ENCODE measurements at regions not wholly inside any gene's neighbourhood (a gene's known extent, or its start where the extent isn't known, plus 50 kb on each side); places are given as distances from the start of the nearest gene placed in this dataset.

GRCh38 chr6:22394691-22395090, 97.9 kb upstream of the PRL start:
- Histone ChIP-seq H3K36me3 (no peaks in the 10 kb centered on the region), H3K27ac (no peak overlapping the region), H3K9me3 (no peaks in the 10 kb centered on the region), H3K4me1 (no peaks in the 10 kb centered on the region), H3K4me3 (no peak overlapping the region), H3K27me3 (no peaks in the 10 kb centered on the region)
- DNase-seq: no peak
- no peak for TF ChIP-seq POLR2A (IDR thresholded peaks at IDR 0.05)
- TF ChIP-seq CTCF (IDR thresholded peaks at IDR 0.05): no peak
- intact Hi-C loops (cut with DNase I): no loop called here
- 81 to 93% (median 83%) methylated on average over 2 of the region's 2 CpGs for WGBS, 4 donors
- no peak for ATAC-seq

GRCh38 chr6:22399693-22400092, 102.9 kb upstream of the PRL start:
- no peaks in the 10 kb centered on the region for H3K9me3 ChIP-seq
- TF ChIP-seq POLR2A (IDR thresholded peaks at IDR 0.05) (no peak), CTCF (IDR thresholded peaks at IDR 0.05) (no peak)
- ATAC-seq (no peak), DNase-seq (no peak)
- no peak overlapping the region for H3K27ac ChIP-seq
- no peaks in the 10 kb centered on the region for H3K4me1 ChIP-seq
- no peaks in the 10 kb centered on the region for H3K36me3 ChIP-seq
- WGBS, 4 donors: 97 to 100% (median 99%) methylated on average over 4 of the region's 4 CpGs
- intact Hi-C loops (cut with DNase I): no loop called here
- no peak overlapping the region for H3K4me3 ChIP-seq
- H3K27me3 ChIP-seq: no peaks in the 10 kb centered on the region

- Histone ChIP-seq H3K36me3 (no peaks in the 10 kb centered on the region), H3K4me1 (no peaks in the 10 kb centered on the region), H3K9me3 (no peaks in the 10 kb centered on the region), H3K4me3 (no peak overlapping the region), H3K27me3 (no peaks in the 10 kb centered on the region), H3K27ac (no peak overlapping the region)
- ATAC-seq: no peak
- WGBS, 4 donors: 92 to 100% (median 94%) methylated on average over 1 of the region's 1 CpG
- intact Hi-C loops (cut with DNase I): no loop called here
- DNase-seq: no peak
- no peak for TF ChIP-seq POLR2A (IDR thresholded peaks at IDR 0.05)
Measured at GRCh38 chr6:22401206-22401605, 104.4 kb upstream of the PRL start.

GRCh38 chr6:22401932-22402331, 105.1 kb upstream of the PRL start:
- intact Hi-C loops (cut with DNase I): no loop called here
- WGBS, 4 donors: 89 to 96% (median 92%) methylated on average over 2 of the region's 2 CpGs
- no peaks in the 10 kb centered on the region for H3K27me3 ChIP-seq
- H3K4me1 ChIP-seq: no peaks in the 10 kb centered on the region
- no peaks in the 10 kb centered on the region for H3K9me3 ChIP-seq
- no peak overlapping the region for H3K4me3 ChIP-seq
- no peak for TF ChIP-seq CTCF (IDR thresholded peaks at IDR 0.05)
- TF ChIP-seq POLR2A (IDR thresholded peaks at IDR 0.05): no peak
- H3K27ac ChIP-seq: no peak overlapping the region
- ATAC-seq: no peak
- no peak for DNase-seq
- no peaks in the 10 kb centered on the region for H3K36me3 ChIP-seq

GRCh38 chr6:22409486-22409885, 112.7 kb upstream of the PRL start:
- H3K27me3 ChIP-seq: no peaks in the 10 kb centered on the region
- H3K27ac ChIP-seq: no peak overlapping the region
- no peaks in the 10 kb centered on the region for H3K9me3 ChIP-seq
- no peaks in the 10 kb centered on the region for H3K36me3 ChIP-seq
- H3K4me1 ChIP-seq: peaks cover 0 to 4% (median 0%) of the 10 kb centered on the region in 12 donors
- WGBS, 4 donors: 96 to 100% (median 98%) methylated on average over 1 of the region's 1 CpG
- no peak for ATAC-seq
- no peak for DNase-seq
- intact Hi-C loops (cut with DNase I): no loop called here
- no peak overlapping the region for H3K4me3 ChIP-seq
- no peak for TF ChIP-seq CTCF (IDR thresholded peaks at IDR 0.05)
- TF ChIP-seq POLR2A (IDR thresholded peaks at IDR 0.05): no peak
